Thymus (tissue), 11 donors: ENCODE measurements at regions not wholly inside any gene's neighbourhood (a gene's known extent, or its start where the extent isn't known, plus 50 kb on each side); places are given as distances from the start of the nearest gene placed in this dataset.
"Not testable (repeated sequence)": the region's sequence is repeated elsewhere in the genome, so short reads cannot be mapped to it uniquely, and the experiment has no call there.

Experiments
- DNase-seq, 9 donors: peaks; one replicate each; pipeline ENCODE4 v3.0.0-alpha.2; 2013; ENCODE audit warnings: low spot score in 9 of 9, low read depth in 6 of 9, missing footprints in 1 of 9
- H3K27ac ChIP-seq, 2 donors: one replicate each; pipeline ENCODE4 v1.5.1; 2013; ENCODE audit warnings: control low read depth in 1 of 2, low read depth in 1 of 2, low read length in 1 of 2, mild to moderate bottlenecking in 1 of 2, moderate library complexity in 1 of 2
- H3K27me3 ChIP-seq, 2 donors: one replicate each; pipeline ENCODE4 v1.5.1; 2013; ENCODE audit warnings: low read length in 1 of 2; ENCODE audit not compliant: control insufficient read depth in 2 of 2, insufficient read depth in 1 of 2
- H3K36me3 ChIP-seq, 2 donors: one replicate each; pipeline ENCODE4 v1.5.1; 2013; ENCODE audit warnings: low read length in 1 of 2, mild to moderate bottlenecking in 1 of 2, moderate library complexity in 1 of 2; ENCODE audit not compliant: control insufficient read depth in 2 of 2, insufficient read depth in 2 of 2
- H3K4me1 ChIP-seq, 2 donors: one replicate each; pipeline ENCODE4 v1.5.1; 2013; ENCODE audit warnings: low read length in 2 of 2; ENCODE audit not compliant: control insufficient read depth in 2 of 2, insufficient read depth in 2 of 2
- H3K4me3 ChIP-seq, 2 donors: one replicate each; pipeline ENCODE4 v1.5.1; 2013; ENCODE audit warnings: low read length in 2 of 2, control low read depth in 1 of 2, mild to moderate bottlenecking in 1 of 2
- H3K9me3 ChIP-seq, 2 donors: one replicate each; pipeline ENCODE4 v1.5.1; 2013; ENCODE audit warnings: low read length in 1 of 2, mild to moderate bottlenecking in 1 of 2; ENCODE audit not compliant: control insufficient read depth in 2 of 2, insufficient read depth in 1 of 2
- WGBS: extraction: QIAGEN DNeasy Blood & Tissue Kit; methylation state at CpG from one replicate; pipeline ENCODE4 v1.1.7; 2013; 5-methylcytosine and 5-hydroxymethylcytosine counted together
- donor health status: healthy.

- 97% methylated on average over 4 of the region's 4 CpGs for WGBS
Measured at GRCh38 chr1:170807432-170807831, 127.9 kb upstream of the MROH9 start.

GRCh38 chr1:170808216-170808885, 127.0 kb upstream of the MROH9 start:
- Histone ChIP-seq H3K27me3 (no peaks in the 10 kb centered on the region), H3K36me3 (no peaks in the 10 kb centered on the region), H3K4me3 (no peak overlapping the region), H3K4me1 (no peaks in the 10 kb centered on the region), H3K9me3 (no peaks in the 10 kb centered on the region), H3K27ac (no peak overlapping the region)
- WGBS, result 76% methylated on average over 3 of the region's 3 CpGs
- no peak for DNase-seq

More at GRCh38 chr1:170807432-170807831, 127.9 kb upstream of the MROH9 start:
- no peaks in the 10 kb centered on the region for H3K9me3 ChIP-seq
- no peaks in the 10 kb centered on the region for H3K4me1 ChIP-seq
- H3K4me3 ChIP-seq, result no peak overlapping the region
- H3K27me3 ChIP-seq, result no peaks in the 10 kb centered on the region
- H3K27ac ChIP-seq, result no peak overlapping the region
- no peak for DNase-seq
- no peaks in the 10 kb centered on the region for H3K36me3 ChIP-seq

DNA sequence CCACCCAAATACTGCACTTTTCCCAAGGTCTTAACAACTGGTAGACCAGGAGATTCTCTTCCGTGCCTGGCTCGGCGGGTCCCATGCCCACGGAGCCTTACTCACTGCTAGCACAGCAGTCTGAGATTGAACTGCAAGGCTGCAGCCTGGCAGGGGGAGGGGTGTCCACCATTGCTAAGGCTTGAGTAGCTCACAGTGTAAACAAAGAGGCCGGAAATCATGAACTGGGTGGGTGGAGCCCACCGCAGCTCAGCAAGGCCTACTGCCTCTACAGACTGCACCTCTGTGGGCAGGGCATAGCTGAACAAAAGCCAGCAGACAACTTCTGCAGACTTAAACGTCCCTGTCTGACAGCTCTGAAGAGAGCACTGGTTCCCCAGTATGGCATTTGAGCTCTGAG, 124.3 kb upstream of the MROH9 start:
- H3K9me3 ChIP-seq, H3K27me3 ChIP-seq, DNase-seq, H3K4me1 ChIP-seq, H3K36me3 ChIP-seq, H3K4me3 ChIP-seq, H3K27ac ChIP-seq: not testable (repeated sequence)
- 90% methylated on average over 7 of the region's 7 CpGs for whole genome bisulfite sequencing

DNA sequence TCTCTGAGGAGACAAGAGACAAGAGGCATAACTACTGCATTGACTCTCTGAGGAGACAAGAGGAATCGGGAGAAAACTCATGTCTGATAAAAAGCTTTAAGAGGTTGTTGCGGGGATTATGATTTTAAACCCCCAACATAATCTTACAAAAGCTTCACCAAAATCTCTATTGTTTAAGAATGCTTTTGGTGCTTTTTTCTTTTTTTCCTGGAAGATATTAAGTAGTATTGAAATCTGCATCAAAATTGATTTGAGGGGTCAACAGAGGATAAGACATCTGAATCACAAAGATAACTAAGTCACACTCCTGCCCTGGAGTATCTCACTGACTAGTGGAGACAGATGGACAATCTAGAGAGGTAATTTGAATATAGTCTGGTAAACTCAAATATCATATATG, 115.6 kb upstream of the MROH9 start:
- WGBS, result 94% methylated on average over 2 of the region's 2 CpGs
- Histone ChIP-seq H3K27ac (no peak overlapping the region), H3K36me3 (no peaks in the 10 kb centered on the region), H3K4me1 (no peaks in the 10 kb centered on the region), H3K4me3 (no peak overlapping the region), H3K9me3 (no peaks in the 10 kb centered on the region), H3K27me3 (no peaks in the 10 kb centered on the region)
- DNase-seq, result no peak

DNA sequence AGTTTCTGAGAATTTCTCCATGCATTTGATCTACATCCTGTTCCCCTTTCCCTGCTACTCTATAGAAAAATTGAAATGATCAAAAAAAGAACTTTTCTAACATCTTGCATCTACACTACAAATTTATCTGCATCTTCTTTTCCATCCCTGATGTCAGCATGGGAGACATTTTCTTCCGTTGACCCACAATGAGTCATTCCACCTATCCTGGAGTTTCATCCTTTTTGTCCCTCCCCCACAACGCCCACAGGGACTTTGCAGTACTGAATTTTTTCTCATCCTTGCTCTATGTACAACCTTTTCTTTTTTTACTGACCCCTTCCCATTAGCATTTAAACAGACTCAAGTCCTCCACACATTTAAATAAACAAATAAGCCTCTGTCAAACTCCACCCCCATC, 112.2 kb upstream of the MROH9 start:
- no peak for DNase-seq
- no peaks in the 10 kb centered on the region for H3K27me3 ChIP-seq
- H3K4me3 ChIP-seq, result no peak overlapping the region
- 85% methylated on average over 2 of the region's 2 CpGs for WGBS
- no peaks in the 10 kb centered on the region for H3K36me3 ChIP-seq
- H3K27ac ChIP-seq, result no peak overlapping the region
- no peaks in the 10 kb centered on the region for H3K4me1 ChIP-seq
- H3K9me3 ChIP-seq, result no peaks in the 10 kb centered on the region

- WGBS, result 96% methylated on average over 7 of the region's 7 CpGs
- H3K4me3 ChIP-seq, result no peak overlapping the region
- no peaks in the 10 kb centered on the region for H3K27me3 ChIP-seq
- no peaks in the 10 kb centered on the region for H3K9me3 ChIP-seq
- H3K27ac ChIP-seq, result no peak overlapping the region
- H3K36me3 ChIP-seq, result no peaks in the 10 kb centered on the region
- no peak for DNase-seq
- no peaks in the 10 kb centered on the region for H3K4me1 ChIP-seq
Measured at GRCh38 chr1:170831276-170831675, 104.1 kb upstream of the MROH9 start.

DNA sequence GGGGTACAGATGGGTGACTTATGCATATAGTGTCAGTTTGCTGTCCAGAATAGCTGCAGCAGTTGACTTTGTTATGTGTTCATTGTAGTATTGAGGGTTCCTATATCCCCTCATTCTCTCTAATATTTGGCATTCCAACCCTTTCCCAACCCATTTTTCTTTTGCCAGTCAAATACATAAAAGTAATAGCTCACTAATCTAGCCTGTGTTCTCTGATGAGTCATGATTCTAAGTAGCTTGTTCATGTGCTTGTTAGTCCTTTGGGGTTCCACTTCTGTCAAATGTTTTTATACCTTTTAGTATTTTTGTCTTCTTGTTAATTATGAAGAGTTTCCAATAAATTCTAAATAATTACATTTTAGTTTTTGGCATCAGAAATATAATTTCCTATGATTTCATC, 99.2 kb upstream of the MROH9 start:
- H3K27ac ChIP-seq, result no peak overlapping the region
- no peak overlapping the region for H3K4me3 ChIP-seq
- no peaks in the 10 kb centered on the region for H3K9me3 ChIP-seq
- no peaks in the 10 kb centered on the region for H3K36me3 ChIP-seq
- no peaks in the 10 kb centered on the region for H3K27me3 ChIP-seq
- no peaks in the 10 kb centered on the region for H3K4me1 ChIP-seq
- DNase-seq, result no peak

DNA sequence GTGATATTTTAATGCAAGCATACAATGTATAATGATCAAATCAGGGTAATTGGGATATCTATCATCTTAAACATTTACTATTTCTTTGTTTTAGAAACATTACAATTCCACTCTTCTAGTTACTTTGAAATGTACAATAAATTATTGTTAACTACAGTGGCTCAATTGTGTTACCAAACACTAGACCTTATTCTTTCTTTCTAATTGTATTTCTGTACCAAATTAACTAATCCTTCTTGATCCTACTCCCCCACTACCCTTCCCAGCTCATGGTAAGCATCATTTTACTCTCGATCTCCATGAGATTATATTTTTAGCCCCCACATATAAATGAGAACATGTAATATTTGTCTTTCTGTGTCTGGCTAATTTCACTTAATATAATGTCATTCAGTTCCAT, 95.0 kb upstream of the MROH9 start:
- Histone ChIP-seq H3K27ac (no peak overlapping the region), H3K36me3 (no peaks in the 10 kb centered on the region), H3K4me1 (no peaks in the 10 kb centered on the region), H3K9me3 (no peaks in the 10 kb centered on the region), H3K27me3 (no peaks in the 10 kb centered on the region), H3K4me3 (no peak overlapping the region)
- DNase-seq, result no peak
- WGBS, result 84% methylated on average over 1 of the region's 1 CpG

GRCh38 chr1:170853302-170853701, 82.0 kb upstream of the MROH9 start:
- H3K27ac ChIP-seq, result no peak overlapping the region
- no peak overlapping the region for H3K4me3 ChIP-seq
- WGBS, result 95% methylated on average over 5 of the region's 5 CpGs
- H3K36me3 ChIP-seq, result no peaks in the 10 kb centered on the region
- no peaks in the 10 kb centered on the region for H3K27me3 ChIP-seq
- H3K9me3 ChIP-seq, result no peaks in the 10 kb centered on the region
- no peaks in the 10 kb centered on the region for H3K4me1 ChIP-seq
- DNase-seq, result no peak

DNA sequence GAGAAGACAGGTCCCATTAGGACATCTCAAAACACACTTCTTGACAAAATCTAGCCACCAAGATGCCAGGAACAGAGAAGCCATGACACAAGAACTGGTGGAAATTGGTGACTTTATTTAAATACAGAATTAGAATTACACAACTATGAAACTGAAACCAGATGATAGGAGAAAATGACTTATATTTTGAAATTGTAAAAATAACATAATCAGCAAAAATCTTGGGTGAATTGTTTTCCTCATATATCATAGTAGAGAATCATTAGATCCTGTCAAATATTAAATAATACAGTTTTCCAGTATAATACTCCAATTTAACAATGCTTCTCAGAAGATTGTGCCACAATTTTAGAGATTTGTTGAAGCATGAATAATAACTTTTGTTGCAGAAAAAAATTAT, 81.5 kb upstream of the MROH9 start:
- H3K9me3 ChIP-seq, result no peaks in the 10 kb centered on the region
- no peaks in the 10 kb centered on the region for H3K4me1 ChIP-seq

More for the DNA sequence above, 81.5 kb upstream of the MROH9 start:
- Histone ChIP-seq H3K27me3 (no peaks in the 10 kb centered on the region), H3K27ac (no peak overlapping the region), H3K4me3 (no peak overlapping the region), H3K36me3 (no peaks in the 10 kb centered on the region)
- no peak for DNase-seq
